IMR-90 (cell line): ENCODE measurements at regions not wholly inside any gene's neighbourhood (a gene's known extent, or its start where the extent isn't known, plus 50 kb on each side); places are given as distances from the start of the nearest gene placed in this dataset.

Experiments used
- ATAC-seq: fragments of 200-7000 bp; cut with Tn5 transposase; 2 replicates; pipeline ENCODE4 v1.9.1; 2020; ENCODE audit warnings: low read depth, mild to moderate bottlenecking, moderate library complexity
- BruUV-seq: library from RNA; stranded (reverse); fragments of 400-500 nt; replicated peaks from 2 replicates; lab custom pipeline; 2021; lab: Mats Ljungman, UMichigan
- CTCF ChIA-PET: fragments of 300-600 bp; formaldehyde crosslinking; extraction: SDS; loops from one replicate; lab custom pipeline; 2021; ENCODE audit warnings: antibody characterized with exemption; lab: Yijun Ruan, JAX
- POLR2A ChIA-PET: fragments of 300-600 bp; sonication (Branson Sonifier 250); formaldehyde crosslinking; loops from one replicate; lab custom pipeline; 2022; ENCODE audit warnings: antibody characterized with exemption; ENCODE audit not compliant: unreplicated experiment; lab: Charles Lee
- DNase-seq: peaks from one replicate; pipeline ENCODE4 v3.0.0; 2013
- H2AFZ ChIP-seq: replicated peaks from 2 replicates; pipeline ENCODE3; 2013; ENCODE audit warnings: low read length, mild to moderate bottlenecking; ENCODE audit not compliant: poor library complexity
- H2AK5ac ChIP-seq: 2 replicates; pipeline ENCODE4 v1.6.1; 2013; ENCODE audit warnings: low read depth, low read length, inconsistent platforms
- H2AK9ac ChIP-seq: replicated peaks from 2 replicates; pipeline ENCODE3; 2013; ENCODE audit warnings: mild to moderate bottlenecking, low read depth, low read length, moderate library complexity; ENCODE audit not compliant: poor library complexity
- H2BK120ac ChIP-seq: 2 replicates; pipeline ENCODE4 v1.6.1; 2013; ENCODE audit warnings: low read depth, low read length, inconsistent platforms
- H2BK15ac ChIP-seq: 3 replicates; pipeline ENCODE4 v1.6.1; 2013; ENCODE audit warnings: low read depth, low read length, inconsistent platforms
- H2BK20ac ChIP-seq: 2 replicates; pipeline ENCODE4 v1.6.1; 2013; ENCODE audit warnings: low read depth, mild to moderate bottlenecking, inconsistent platforms, low read length, moderate library complexity
- H2BK5ac ChIP-seq: 2 replicates; pipeline ENCODE4 v1.6.1; 2013; ENCODE audit warnings: mild to moderate bottlenecking, low read depth, low read length, inconsistent platforms; ENCODE audit not compliant: poor library complexity, severe bottlenecking
- H3K14ac ChIP-seq: replicated peaks from 2 replicates; pipeline ENCODE4 v1.6.1; 2013; ENCODE audit warnings: low read depth, low read length, inconsistent platforms
- H3K18ac ChIP-seq: 2 replicates; pipeline ENCODE4 v1.6.1; 2013; ENCODE audit warnings: low read depth, low read length, control low read depth
- H3K23ac ChIP-seq: 2 replicates; pipeline ENCODE4 v1.6.1; 2013; ENCODE audit warnings: low read depth, low read length, inconsistent platforms
- H3K27ac ChIP-seq: 2 replicates; pipeline ENCODE4 v1.5.1; 2013; ENCODE audit warnings: mild to moderate bottlenecking, control low read depth, low read length; ENCODE audit not compliant: insufficient read depth
- H3K27me3 ChIP-seq: 2 replicates; pipeline ENCODE4 v1.6.1; 2013; ENCODE audit warnings: low read length; ENCODE audit not compliant: control insufficient read depth, insufficient read depth
- H3K36me3 ChIP-seq: 2 replicates; pipeline ENCODE4 v1.6.1; 2013; ENCODE audit warnings: low read length, mixed read lengths; ENCODE audit not compliant: control insufficient read depth, insufficient read depth
- H3K4ac ChIP-seq: 2 replicates; pipeline ENCODE4 v1.6.1; 2013; ENCODE audit warnings: low read depth, low read length, inconsistent platforms
- H3K4me1 ChIP-seq: 2 replicates; pipeline ENCODE4 v1.6.1; 2013; ENCODE audit warnings: low read length, mixed read lengths; ENCODE audit not compliant: control insufficient read depth, insufficient read depth
- H3K4me2 ChIP-seq: 2 replicates; pipeline ENCODE4 v1.6.1; 2013; ENCODE audit warnings: low read depth, mild to moderate bottlenecking, control low read depth, low read length, moderate library complexity
- H3K4me3 ChIP-seq: 2 replicates; pipeline ENCODE4 v1.5.1; 2013; ENCODE audit warnings: low read depth, mild to moderate bottlenecking, control low read depth, low read length, moderate library complexity; ENCODE audit not compliant: insufficient read depth
- H3K56ac ChIP-seq: 2 replicates; pipeline ENCODE4 v1.6.1; 2013; ENCODE audit warnings: low read length, inconsistent platforms; ENCODE audit not compliant: insufficient read depth; ENCODE audit errors: extremely low read depth
- H3K79me1 ChIP-seq, 2 experiments: 2 replicates each; pipeline ENCODE4 v1.6.1; 2013; ENCODE audit warnings: low read length in 2 of 2, inconsistent platforms in 1 of 2, low read depth in 1 of 2
- H3K9ac ChIP-seq: 2 replicates; pipeline ENCODE4 v1.6.1; 2013; ENCODE audit warnings: low read depth, low read length, control low read depth
- H3K9me1 ChIP-seq: 2 replicates; pipeline ENCODE4 v1.6.1; 2013; ENCODE audit warnings: low read length, inconsistent platforms; ENCODE audit not compliant: insufficient read depth
- H3K9me3 ChIP-seq: 2 replicates; pipeline ENCODE4 v1.6.1; 2013; ENCODE audit warnings: low read length; ENCODE audit not compliant: control insufficient read depth, insufficient read depth
- H4K20me1 ChIP-seq: 2 replicates; pipeline ENCODE4 v1.6.1; 2013; ENCODE audit warnings: low read length, inconsistent platforms; ENCODE audit not compliant: insufficient read depth
- H4K5ac ChIP-seq: 2 replicates; pipeline ENCODE4 v1.6.1; 2013; ENCODE audit warnings: mild to moderate bottlenecking, low read depth, low read length, control low read depth
- H4K8ac ChIP-seq, 2 experiments: 2 replicates each; pipeline ENCODE4 v1.6.1; 2013; ENCODE audit warnings: low read depth in 2 of 2, low read length in 2 of 2, control low read depth in 1 of 2, inconsistent platforms in 1 of 2
- H4K91ac ChIP-seq: 2 replicates; pipeline ENCODE4 v1.6.1; 2013; ENCODE audit warnings: low read depth, low read length, inconsistent platforms; ENCODE audit not compliant: insufficient read depth
- CEBPB ChIP-seq: IDR thresholded peaks from 2 replicates; pipeline ENCODE4 v1.6.1; 2012; ENCODE audit warnings: low read depth, low read length, improper control_type of control experiment
- FOS ChIP-seq: fragments of 150-350 bp; IDR thresholded peaks from 2 replicates; pipeline ENCODE4 v1.6.1; 2016; ENCODE audit warnings: low read depth, low read length
- MAFK ChIP-seq: IDR thresholded peaks from 2 replicates; pipeline ENCODE4 v1.6.1; 2012; ENCODE audit warnings: low read depth, low read length, improper control_type of control experiment
- RCOR1 ChIP-seq: IDR thresholded peaks from 2 replicates; pipeline ENCODE4 v1.6.1; 2012; ENCODE audit warnings: mild to moderate bottlenecking, low read length, improper control_type of control experiment; ENCODE audit not compliant: insufficient replicate concordance
- SMC3 ChIP-seq: fragments of 150-350 bp; IDR thresholded peaks from 2 replicates; pipeline ENCODE4 v1.6.1; 2016; ENCODE audit warnings: low read depth, mild to moderate bottlenecking, antibody characterized with exemption, low read length, moderate library complexity
- WGBS, 2 experiments: methylation state at CpG; one replicate each; pipeline versions ENCODE4 v1.1.5 to v1.1.7; 2013; ENCODE audit warnings: missing lambda C conversion rate in 2 of 2; ENCODE audit not compliant: insufficient read length in 1 of 2; ENCODE audit errors: extremely low coverage in 2 of 2; 5-methylcytosine and 5-hydroxymethylcytosine counted together
- dilution Hi-C: fragments of 300-500 bp; cut with HindIII; formaldehyde crosslinking; loops from one replicate; pipeline ENCODE4 v1.14.3; 2018; ENCODE audit warnings: low sequenced_read_pairs; ENCODE audit not compliant: unreplicated experiment
- in situ Hi-C: fragments of 300-500 bp; cut with MboI; formaldehyde crosslinking; loops from 3 replicates; pipeline ENCODE4 v1.14.3; 2019; ENCODE audit warnings: low sequenced_read_pairs, inconsistent platforms, mixed read lengths
- intact Hi-C: fragments of 100-400 bp; cut with micrococcal nuclease; formaldehyde crosslinking; loops from 2 replicates; pipeline ENCODE4 v1.10.0; 2022
- TF ChIP-seq, protein P1 (sequence below): conservative IDR thresholded peaks from 2 replicates; pipeline ENCODE4 v1.5.1; 2012; ENCODE audit warnings: mild to moderate bottlenecking, low read depth, low read length, improper control_type of control experiment

DNA sequence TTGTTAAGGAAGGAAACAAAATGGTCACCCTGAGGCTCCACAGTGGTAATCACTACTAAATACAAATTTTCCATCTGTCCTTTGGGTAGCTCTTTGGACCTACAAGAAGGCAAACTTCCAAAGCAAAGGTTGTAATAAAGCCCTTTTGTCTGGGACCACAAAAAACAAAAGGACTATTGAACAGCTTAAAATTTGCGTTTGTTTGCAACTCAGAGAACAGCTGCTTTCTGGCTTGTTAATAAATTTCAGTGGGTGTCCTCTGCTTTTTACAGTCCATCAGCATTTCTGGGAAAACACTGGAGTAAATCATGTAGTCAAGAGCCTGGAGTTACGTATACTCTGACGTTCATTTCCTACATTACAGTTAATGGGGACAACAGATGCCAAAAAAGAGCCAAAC, 439.7 kb upstream of the DIAPH2 start:
- H3K9me1 ChIP-seq = no peaks in the 10 kb centered on the region
- DNase-seq (no peak), ATAC-seq (no peak)
- no peak overlapping the region for H3K4me2 ChIP-seq
- TF ChIP-seq RCOR1 (no peak), FOS (no peak), MAFK (no peak), SMC3 (no peak), CEBPB (no peak)
- TF ChIP-seq, protein P1, sequence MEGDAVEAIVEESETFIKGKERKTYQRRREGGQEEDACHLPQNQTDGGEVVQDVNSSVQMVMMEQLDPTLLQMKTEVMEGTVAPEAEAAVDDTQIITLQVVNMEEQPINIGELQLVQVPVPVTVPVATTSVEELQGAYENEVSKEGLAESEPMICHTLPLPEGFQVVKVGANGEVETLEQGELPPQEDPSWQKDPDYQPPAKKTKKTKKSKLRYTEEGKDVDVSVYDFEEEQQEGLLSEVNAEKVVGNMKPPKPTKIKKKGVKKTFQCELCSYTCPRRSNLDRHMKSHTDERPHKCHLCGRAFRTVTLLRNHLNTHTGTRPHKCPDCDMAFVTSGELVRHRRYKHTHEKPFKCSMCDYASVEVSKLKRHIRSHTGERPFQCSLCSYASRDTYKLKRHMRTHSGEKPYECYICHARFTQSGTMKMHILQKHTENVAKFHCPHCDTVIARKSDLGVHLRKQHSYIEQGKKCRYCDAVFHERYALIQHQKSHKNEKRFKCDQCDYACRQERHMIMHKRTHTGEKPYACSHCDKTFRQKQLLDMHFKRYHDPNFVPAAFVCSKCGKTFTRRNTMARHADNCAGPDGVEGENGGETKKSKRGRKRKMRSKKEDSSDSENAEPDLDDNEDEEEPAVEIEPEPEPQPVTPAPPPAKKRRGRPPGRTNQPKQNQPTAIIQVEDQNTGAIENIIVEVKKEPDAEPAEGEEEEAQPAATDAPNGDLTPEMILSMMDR = no peak
- no peak overlapping the region for H2BK15ac ChIP-seq
- no peak overlapping the region for H3K27ac ChIP-seq
- no peak overlapping the region for H3K23ac ChIP-seq
- no peak overlapping the region for H2BK5ac ChIP-seq
- H2BK20ac ChIP-seq = no peak overlapping the region
- H2AK5ac ChIP-seq = no peak overlapping the region
- no peak overlapping the region for H4K5ac ChIP-seq
- no peak overlapping the region for H2BK120ac ChIP-seq
- ChIA-PET CTCF (no interaction called here), POLR2A (no interaction called here)
- no peaks in the 10 kb centered on the region for H3K27me3 ChIP-seq
- dilution Hi-C loops (no loop called here), in situ Hi-C loops (no loop called here), intact Hi-C loops (no loop called here)
- H3K56ac ChIP-seq = no peak overlapping the region
- H4K20me1 ChIP-seq = no peaks in the 10 kb centered on the region
- H3K9ac ChIP-seq = no peak overlapping the region
- H4K8ac ChIP-seq = no peak overlapping the region
- H3K79me1 ChIP-seq = no peaks in the 10 kb centered on the region
- H3K14ac ChIP-seq = no peak overlapping the region
- no peak overlapping the region for H3K4me3 ChIP-seq
- no peak overlapping the region for H3K4ac ChIP-seq
- H2AFZ ChIP-seq = no peak overlapping the region
- no peak overlapping the region for H2AK9ac ChIP-seq
- BruUV-seq = no TSS peak
- no peaks in the 10 kb centered on the region for H3K36me3 ChIP-seq
- H3K9me3 ChIP-seq = no peaks in the 10 kb centered on the region
- no CpG with 5 or more reads among the region's 3 CpGs for WGBS, 2 experiments
- no peak overlapping the region for H3K18ac ChIP-seq
- no peak overlapping the region for H4K91ac ChIP-seq
- no peaks in the 10 kb centered on the region for H3K4me1 ChIP-seq
